ENCODE measurements at regions not wholly inside any gene's neighbourhood (a gene's known extent, or its start where the extent isn't known, plus 50 kb on each side); places are given as distances from the start of the nearest gene placed in this dataset.
A peak's percentile ranks its signal among the peaks of the same experiment; 100 is the strongest.
"Not testable (repeated sequence)": the region's sequence is repeated elsewhere in the genome, so short reads cannot be mapped to it uniquely, and the experiment has no call there.

DNA sequence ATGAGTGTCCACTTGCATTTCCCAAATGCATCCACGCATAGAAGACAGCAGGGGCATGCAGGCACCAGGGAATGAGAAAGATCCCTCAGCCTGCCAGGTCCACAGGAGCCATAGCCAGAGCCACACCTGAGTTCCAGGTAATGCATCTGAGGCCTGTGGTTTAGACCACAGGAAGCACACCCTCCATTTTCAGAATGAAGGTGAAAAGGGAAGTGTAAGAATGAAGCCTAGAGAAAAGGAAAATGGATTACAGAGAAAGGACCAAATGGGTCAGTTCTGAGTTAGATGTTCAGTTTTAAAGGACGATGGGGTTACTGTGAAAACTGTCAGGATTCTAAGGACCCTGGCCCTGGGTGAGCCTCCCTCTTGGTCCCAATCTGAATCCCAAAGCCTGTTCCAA lies 1283.2 kb downstream of the TMEM121 start:
- Histone ChIP-seq H3K27ac (ENCODE audit: low read length) (no peak overlapping the region), H3K9me3 (ENCODE audit: control insufficient read depth, insufficient read depth, low read length) (no peaks in the 10 kb centered on the region), H3K4me3 (ENCODE audit: low read length) (no peak overlapping the region), H3K36me3 (ENCODE audit: control insufficient read depth, insufficient read depth, low read length) (no peaks in the 10 kb centered on the region), H3K4me1 (ENCODE audit: control insufficient read depth, insufficient read depth, low read length) (no peaks in the 10 kb centered on the region), H3K27me3 (ENCODE audit: control insufficient read depth, insufficient read depth, low read length) (no peaks in the 10 kb centered on the region)
- TF ChIP-seq, protein P1, sequence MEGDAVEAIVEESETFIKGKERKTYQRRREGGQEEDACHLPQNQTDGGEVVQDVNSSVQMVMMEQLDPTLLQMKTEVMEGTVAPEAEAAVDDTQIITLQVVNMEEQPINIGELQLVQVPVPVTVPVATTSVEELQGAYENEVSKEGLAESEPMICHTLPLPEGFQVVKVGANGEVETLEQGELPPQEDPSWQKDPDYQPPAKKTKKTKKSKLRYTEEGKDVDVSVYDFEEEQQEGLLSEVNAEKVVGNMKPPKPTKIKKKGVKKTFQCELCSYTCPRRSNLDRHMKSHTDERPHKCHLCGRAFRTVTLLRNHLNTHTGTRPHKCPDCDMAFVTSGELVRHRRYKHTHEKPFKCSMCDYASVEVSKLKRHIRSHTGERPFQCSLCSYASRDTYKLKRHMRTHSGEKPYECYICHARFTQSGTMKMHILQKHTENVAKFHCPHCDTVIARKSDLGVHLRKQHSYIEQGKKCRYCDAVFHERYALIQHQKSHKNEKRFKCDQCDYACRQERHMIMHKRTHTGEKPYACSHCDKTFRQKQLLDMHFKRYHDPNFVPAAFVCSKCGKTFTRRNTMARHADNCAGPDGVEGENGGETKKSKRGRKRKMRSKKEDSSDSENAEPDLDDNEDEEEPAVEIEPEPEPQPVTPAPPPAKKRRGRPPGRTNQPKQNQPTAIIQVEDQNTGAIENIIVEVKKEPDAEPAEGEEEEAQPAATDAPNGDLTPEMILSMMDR (IDR thresholded peaks at IDR 0.05) = no peak
- Mint-ChIP-seq H3K4me3 (no peak overlapping the region), H3K9me3 (no peaks in the 10 kb centered on the region), H3K4me1 (no peaks in the 10 kb centered on the region), H3K27ac (no peak overlapping the region), H3K27me3 (ENCODE audit: low read depth in 2 of 2) (peaks cover 3 to 24% of the 10 kb centered on the region in 2 donors), H3K36me3 (no peaks in the 10 kb centered on the region)
- intact Hi-C loops (cut with micrococcal nuclease) = no loop called here
- DNase-seq (no peak), ATAC-seq (no peak)
- WGBS (ENCODE audit: insufficient coverage) = 81% methylated on average over 2 of the region's 2 CpGs

GRCh38 chr14:106810168-106810567 lies 1283.8 kb downstream of the TMEM121 start:
- H3K27ac Mint-ChIP-seq; H3K4me1 ChIP-seq (ENCODE audit: control insufficient read depth, insufficient read depth, low read length); H3K27me3 ChIP-seq (ENCODE audit: control insufficient read depth, insufficient read depth, low read length); H3K4me1 Mint-ChIP-seq; H3K27ac ChIP-seq (ENCODE audit: low read length); H3K9me3 ChIP-seq (ENCODE audit: control insufficient read depth, insufficient read depth, low read length); H3K4me3 ChIP-seq (ENCODE audit: low read length); H3K36me3 ChIP-seq (ENCODE audit: control insufficient read depth, insufficient read depth, low read length); H3K4me3 Mint-ChIP-seq; intact Hi-C loops (cut with micrococcal nuclease); H3K36me3 Mint-ChIP-seq; H3K9me3 Mint-ChIP-seq: not testable (repeated sequence)
- ATAC-seq (peak in 2 of 3 donors; percentile 45 to 50), DNase-seq (peak in 1 of 2 donors; percentile 26)
- 55% methylated on average over 12 of the region's 13 CpGs for whole genome bisulfite sequencing (ENCODE audit: insufficient coverage)
- H3K27me3 Mint-ChIP-seq (ENCODE audit: low read depth in 2 of 2) = peaks cover 7 to 23% of the 10 kb centered on the region in 2 donors

DNA sequence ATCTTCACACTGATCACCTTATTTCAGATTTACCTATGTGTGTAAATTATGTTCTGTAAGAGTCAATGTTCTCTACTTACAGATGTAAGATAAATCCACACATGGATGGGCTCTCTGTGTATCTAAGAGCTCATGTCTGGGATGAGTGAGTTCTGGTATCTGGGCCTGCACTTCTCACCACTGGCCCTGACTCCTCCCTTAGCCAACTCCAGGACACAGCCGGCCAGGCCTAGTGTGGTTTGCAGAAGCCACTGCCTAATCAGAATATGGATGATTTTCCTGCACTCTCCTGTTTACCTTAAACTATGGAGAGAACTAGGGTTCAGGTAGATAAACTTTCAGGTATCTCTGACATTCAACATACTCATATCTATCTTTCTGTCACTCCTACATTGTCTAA lies 1284.8 kb downstream of the TMEM121 start:
- TF ChIP-seq, protein P1 (IDR thresholded peaks at IDR 0.05) = no peak
- Histone ChIP-seq H3K4me3 (ENCODE audit: low read length) (no peak overlapping the region), H3K4me1 (ENCODE audit: control insufficient read depth, insufficient read depth, low read length) (no peaks in the 10 kb centered on the region), H3K27ac (ENCODE audit: low read length) (no peak overlapping the region), H3K36me3 (ENCODE audit: control insufficient read depth, insufficient read depth, low read length) (no peaks in the 10 kb centered on the region), H3K9me3 (ENCODE audit: control insufficient read depth, insufficient read depth, low read length) (no peaks in the 10 kb centered on the region), H3K27me3 (ENCODE audit: control insufficient read depth, insufficient read depth, low read length) (no peaks in the 10 kb centered on the region)
- H3K4me1 Mint-ChIP-seq = no peaks in the 10 kb centered on the region
- H3K9me3 Mint-ChIP-seq = no peaks in the 10 kb centered on the region
- ATAC-seq (no peak), DNase-seq (no peak)
- no peaks in the 10 kb centered on the region for H3K36me3 Mint-ChIP-seq
- no peak overlapping the region for H3K27ac Mint-ChIP-seq
- peaks cover 5 to 17% of the 10 kb centered on the region in 2 donors for H3K27me3 Mint-ChIP-seq (ENCODE audit: low read depth in 2 of 2)
- intact Hi-C loops (cut with micrococcal nuclease) = no loop called here
- H3K4me3 Mint-ChIP-seq = no peak overlapping the region
- 83% methylated on average over 1 of the region's 1 CpG for WGBS (ENCODE audit: insufficient coverage)

DNA sequence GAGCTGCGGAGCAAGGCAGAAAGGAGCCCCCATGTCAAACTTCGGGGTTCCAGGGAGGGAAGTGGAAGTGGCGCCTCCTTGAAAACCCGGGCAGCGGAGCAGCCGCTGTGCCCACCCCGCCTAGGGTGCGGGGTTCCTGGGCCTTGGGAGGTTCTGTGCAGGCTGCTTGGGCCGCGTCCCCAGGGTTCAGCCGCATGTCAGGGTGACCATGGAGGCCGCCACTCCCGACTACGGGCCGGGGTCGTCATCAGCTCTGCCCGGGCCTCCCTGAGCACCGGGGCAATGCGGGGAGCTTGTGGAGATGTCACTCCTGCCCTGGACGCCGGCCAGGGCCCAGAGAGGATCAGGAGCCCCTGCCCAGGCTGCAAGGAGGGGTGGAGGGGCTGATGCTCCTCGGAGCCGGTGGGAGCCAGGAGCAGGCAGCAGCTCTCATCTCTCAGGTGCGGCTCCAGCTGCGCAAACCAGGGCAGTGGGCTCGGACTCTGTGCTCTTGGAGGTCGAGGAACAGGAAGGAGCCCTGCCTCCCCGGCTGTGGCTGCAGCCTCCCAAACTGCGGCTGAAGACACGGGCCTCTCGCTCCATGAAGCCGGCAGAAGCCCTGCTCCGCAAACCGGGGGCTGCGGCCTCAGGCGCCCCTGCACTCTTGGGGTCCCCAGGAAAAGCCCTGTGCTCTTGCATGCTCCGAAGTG lies 1286.5 kb downstream of the TMEM121 start:
- no peaks in the 10 kb centered on the region for H3K9me3 ChIP-seq (ENCODE audit: control insufficient read depth, insufficient read depth, low read length)
- no peaks in the 10 kb centered on the region for H3K27me3 ChIP-seq (ENCODE audit: control insufficient read depth, insufficient read depth, low read length)
- Mint-ChIP-seq H3K4me1 (no peaks in the 10 kb centered on the region), H3K27me3 (ENCODE audit: low read depth in 2 of 2) (peaks cover 5 to 11% of the 10 kb centered on the region in 2 donors), H3K9me3 (no peaks in the 10 kb centered on the region), H3K27ac (no peak overlapping the region), H3K4me3 (no peak overlapping the region), H3K36me3 (no peaks in the 10 kb centered on the region)
- no peak overlapping the region for H3K27ac ChIP-seq (ENCODE audit: low read length)
- intact Hi-C loops (cut with micrococcal nuclease) = no loop called here
- 92% methylated on average over 37 of the region's 37 CpGs for WGBS (ENCODE audit: insufficient coverage)
- TF ChIP-seq, protein P1 (IDR thresholded peaks at IDR 0.05) = no peak
- no peaks in the 10 kb centered on the region for H3K36me3 ChIP-seq (ENCODE audit: control insufficient read depth, insufficient read depth, low read length)
- no peak for DNase-seq
- no peaks in the 10 kb centered on the region for H3K4me1 ChIP-seq (ENCODE audit: control insufficient read depth, insufficient read depth, low read length)
- no peak overlapping the region for H3K4me3 ChIP-seq (ENCODE audit: low read length)
- ATAC-seq = no peak

Measured in natural killer cell (primary cell).